ENCODE measurements at regions not wholly inside any gene's neighbourhood (a gene's known extent, or its start where the extent isn't known, plus 50 kb on each side); places are given as distances from the start of the nearest gene placed in this dataset.

GRCh38 chr5:110918683-110919082 is 152.8 kb upstream of the TSLP start:
- H3K36me3 ChIP-seq: no peaks in the 10 kb centered on the region
- TF ChIP-seq, protein P1, sequence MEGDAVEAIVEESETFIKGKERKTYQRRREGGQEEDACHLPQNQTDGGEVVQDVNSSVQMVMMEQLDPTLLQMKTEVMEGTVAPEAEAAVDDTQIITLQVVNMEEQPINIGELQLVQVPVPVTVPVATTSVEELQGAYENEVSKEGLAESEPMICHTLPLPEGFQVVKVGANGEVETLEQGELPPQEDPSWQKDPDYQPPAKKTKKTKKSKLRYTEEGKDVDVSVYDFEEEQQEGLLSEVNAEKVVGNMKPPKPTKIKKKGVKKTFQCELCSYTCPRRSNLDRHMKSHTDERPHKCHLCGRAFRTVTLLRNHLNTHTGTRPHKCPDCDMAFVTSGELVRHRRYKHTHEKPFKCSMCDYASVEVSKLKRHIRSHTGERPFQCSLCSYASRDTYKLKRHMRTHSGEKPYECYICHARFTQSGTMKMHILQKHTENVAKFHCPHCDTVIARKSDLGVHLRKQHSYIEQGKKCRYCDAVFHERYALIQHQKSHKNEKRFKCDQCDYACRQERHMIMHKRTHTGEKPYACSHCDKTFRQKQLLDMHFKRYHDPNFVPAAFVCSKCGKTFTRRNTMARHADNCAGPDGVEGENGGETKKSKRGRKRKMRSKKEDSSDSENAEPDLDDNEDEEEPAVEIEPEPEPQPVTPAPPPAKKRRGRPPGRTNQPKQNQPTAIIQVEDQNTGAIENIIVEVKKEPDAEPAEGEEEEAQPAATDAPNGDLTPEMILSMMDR (IDR thresholded peaks at IDR 0.05; ENCODE audit: low read depth, low read length): no peak

DNA sequence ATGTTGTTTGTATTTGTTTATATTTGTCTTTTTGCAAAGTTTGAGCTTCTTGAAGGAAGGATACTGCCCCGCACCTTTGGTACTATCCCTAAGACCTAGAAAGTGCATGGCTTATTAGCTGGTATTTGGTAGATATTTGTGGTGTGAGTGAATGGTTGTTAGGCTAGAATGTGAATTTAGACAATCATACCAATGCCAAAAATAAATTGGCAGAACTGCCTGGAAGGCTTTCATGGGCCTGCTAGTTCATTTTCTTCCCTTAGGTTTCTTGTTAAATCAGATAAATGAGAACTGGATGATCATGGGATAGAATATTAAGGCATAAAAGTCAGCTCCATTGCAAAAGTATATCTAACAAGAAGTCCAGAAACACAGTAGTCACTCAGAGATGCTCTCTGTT is 147.5 kb upstream of the TSLP start:
- H3K9me3 ChIP-seq (ENCODE audit: severe bottlenecking): no peaks in the 10 kb centered on the region
- H3K27me3 ChIP-seq (ENCODE audit: insufficient read depth, low read depth, severe bottlenecking): no peaks in the 10 kb centered on the region
- DNase-seq: no peak
- no peak overlapping the region for H3K4me3 ChIP-seq (ENCODE audit: low read depth, low read length)
- H3K27ac ChIP-seq: no peak overlapping the region
- no peaks in the 10 kb centered on the region for H3K36me3 ChIP-seq
- TF ChIP-seq, protein P1 (IDR thresholded peaks at IDR 0.05; ENCODE audit: low read depth, low read length): no peak

More at GRCh38 chr5:110918683-110919082, 152.8 kb upstream of the TSLP start:
- no peak overlapping the region for H3K27ac ChIP-seq
- no peak for DNase-seq
- no peak overlapping the region for H3K4me3 ChIP-seq (ENCODE audit: low read depth, low read length)
- no peaks in the 10 kb centered on the region for H3K27me3 ChIP-seq (ENCODE audit: insufficient read depth, low read depth, severe bottlenecking)
- no peaks in the 10 kb centered on the region for H3K9me3 ChIP-seq (ENCODE audit: severe bottlenecking)

DNA sequence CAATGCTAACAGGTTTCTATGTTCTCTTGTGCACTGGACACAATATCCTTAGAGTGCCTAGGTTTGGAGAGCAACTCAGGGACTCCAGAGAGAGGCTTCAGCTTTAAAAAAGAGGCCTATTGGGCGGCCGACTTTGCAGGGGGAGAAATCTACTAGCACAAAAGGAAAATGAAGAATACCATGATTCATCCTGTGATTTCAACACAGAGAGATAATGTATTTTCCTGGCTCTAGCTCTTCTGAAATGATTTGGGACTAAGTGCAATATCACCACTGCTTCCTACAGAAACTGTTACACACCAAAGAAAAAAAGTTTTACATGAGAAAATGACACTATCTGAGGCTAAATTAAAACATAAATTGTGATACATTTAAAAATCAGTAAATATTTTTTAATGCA is 146.1 kb upstream of the TSLP start:
- TF ChIP-seq, protein P1 (IDR thresholded peaks at IDR 0.05; ENCODE audit: low read depth, low read length): no peak
- no peak for DNase-seq
- H3K4me3 ChIP-seq (ENCODE audit: low read depth, low read length): no peak overlapping the region
- H3K36me3 ChIP-seq: no peaks in the 10 kb centered on the region
- no peak overlapping the region for H3K27ac ChIP-seq
- no peaks in the 10 kb centered on the region for H3K9me3 ChIP-seq (ENCODE audit: severe bottlenecking)
- no peaks in the 10 kb centered on the region for H3K27me3 ChIP-seq (ENCODE audit: insufficient read depth, low read depth, severe bottlenecking)

GRCh38 chr5:110925916-110926315 is 145.6 kb upstream of the TSLP start:
- H3K27me3 ChIP-seq (ENCODE audit: insufficient read depth, low read depth, severe bottlenecking): no peaks in the 10 kb centered on the region
- no peaks in the 10 kb centered on the region for H3K36me3 ChIP-seq
- no peak overlapping the region for H3K27ac ChIP-seq
- TF ChIP-seq, protein P1 (IDR thresholded peaks at IDR 0.05; ENCODE audit: low read depth, low read length): no peak
- H3K4me3 ChIP-seq (ENCODE audit: low read depth, low read length): no peak overlapping the region
- H3K9me3 ChIP-seq (ENCODE audit: severe bottlenecking): no peaks in the 10 kb centered on the region
- DNase-seq: no peak

DNA sequence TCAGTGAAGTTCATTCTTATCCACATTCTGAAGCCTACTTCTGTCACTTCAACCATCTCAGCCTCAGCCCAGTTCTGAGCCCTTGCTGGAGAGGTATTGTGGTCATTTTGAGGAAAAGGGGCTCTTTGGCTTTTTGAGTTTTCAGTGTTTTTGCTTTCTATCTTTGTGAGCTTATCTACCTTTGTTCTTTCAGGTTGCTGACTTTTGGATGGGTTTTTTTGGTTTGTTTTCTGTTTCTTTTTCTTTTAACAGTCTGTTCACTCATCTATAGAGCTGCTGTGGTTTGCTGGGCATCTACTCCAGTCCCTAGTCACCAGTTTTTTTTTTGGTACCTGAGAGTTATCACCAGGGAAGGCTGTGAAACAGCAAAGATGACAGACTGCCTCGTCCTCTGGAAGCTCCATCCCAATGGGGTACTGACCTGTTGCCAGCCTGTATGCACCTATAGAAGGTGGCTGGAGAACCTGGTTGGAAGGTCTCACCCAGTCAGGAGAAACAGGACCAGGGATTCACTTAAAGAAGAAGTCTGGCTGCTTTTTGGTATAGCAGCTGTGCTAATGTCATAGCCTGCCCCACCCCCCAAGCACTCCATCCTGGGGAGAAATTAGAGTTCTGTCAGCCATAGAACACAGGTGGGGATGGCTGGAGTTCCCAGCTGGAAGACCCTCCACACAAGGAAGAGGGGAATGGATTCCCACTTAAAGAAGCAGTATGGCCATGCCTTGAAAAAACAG is 138.6 kb upstream of the TSLP start:
- TF ChIP-seq, protein P1 (IDR thresholded peaks at IDR 0.05; ENCODE audit: low read depth, low read length): no peak
- no peaks in the 10 kb centered on the region for H3K9me3 ChIP-seq (ENCODE audit: severe bottlenecking)
- no peaks in the 10 kb centered on the region for H3K36me3 ChIP-seq
- no peak for DNase-seq
- no peak overlapping the region for H3K4me3 ChIP-seq (ENCODE audit: low read depth, low read length)
- H3K27me3 ChIP-seq (ENCODE audit: insufficient read depth, low read depth, severe bottlenecking): no peaks in the 10 kb centered on the region
- H3K27ac ChIP-seq: no peak overlapping the region

DNA sequence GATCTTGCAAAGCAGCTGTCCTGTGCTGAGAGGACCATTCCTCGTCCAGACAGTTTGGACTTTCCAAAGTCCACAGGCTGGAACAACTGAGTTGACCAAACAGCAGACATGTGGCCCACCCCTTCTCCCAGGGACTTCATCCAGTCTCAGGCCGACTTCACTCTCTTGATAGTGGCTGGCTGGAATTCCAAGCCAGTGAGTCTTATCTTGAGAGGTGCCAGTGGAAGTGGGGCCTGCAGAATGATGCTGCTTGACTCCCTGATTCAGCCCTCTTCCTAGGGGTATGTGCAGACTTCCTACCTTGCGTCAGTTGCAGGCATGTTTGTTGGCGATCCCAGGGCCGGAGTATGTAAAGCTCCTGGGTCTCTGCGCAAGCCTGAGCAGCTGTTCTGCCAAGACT is 131.4 kb upstream of the TSLP start:
- Histone ChIP-seq H3K27ac (no peak overlapping the region), H3K9me3 (ENCODE audit: severe bottlenecking) (no peaks in the 10 kb centered on the region), H3K36me3 (no peaks in the 10 kb centered on the region), H3K27me3 (ENCODE audit: insufficient read depth, low read depth, severe bottlenecking) (peaks cover 3% of the 10 kb centered on the region), H3K4me3 (ENCODE audit: low read depth, low read length) (no peak overlapping the region)
- DNase-seq: no peak
- TF ChIP-seq, protein P1 (IDR thresholded peaks at IDR 0.05; ENCODE audit: low read depth, low read length): no peak
